SK-N-MC (cell line): ENCODE measurements at regions not wholly inside any gene's neighbourhood (a gene's known extent, or its start where the extent isn't known, plus 50 kb on each side); places are given as distances from the start of the nearest gene placed in this dataset.

ENCODE experiments used
- EZH2 ChIP-seq: fragments of 200-600 bp; sonication (generic); IDR thresholded peaks from one replicate; pipeline ENCODE4 v1.6.1; 2017; ENCODE audit warnings: antibody characterized with exemption
- POLR2AphosphoS5 ChIP-seq: IDR thresholded peaks from 2 replicates; pipeline ENCODE4 v1.6.1; 2012; ENCODE audit warnings: mild to moderate bottlenecking, low read depth, low read length, borderline replicate concordance

GRCh38 chr12:30152705-30153104 is 369.0 kb upstream of the TMTC1 start:
- TF ChIP-seq POLR2AphosphoS5 (no peak), EZH2 (no peak)
